ENCODE measurements at regions not wholly inside any gene's neighbourhood (a gene's known extent, or its start where the extent isn't known, plus 50 kb on each side); places are given as distances from the start of the nearest gene placed in this dataset.
A peak's percentile ranks its signal among the peaks of the same experiment; 100 is the strongest.

DNA sequence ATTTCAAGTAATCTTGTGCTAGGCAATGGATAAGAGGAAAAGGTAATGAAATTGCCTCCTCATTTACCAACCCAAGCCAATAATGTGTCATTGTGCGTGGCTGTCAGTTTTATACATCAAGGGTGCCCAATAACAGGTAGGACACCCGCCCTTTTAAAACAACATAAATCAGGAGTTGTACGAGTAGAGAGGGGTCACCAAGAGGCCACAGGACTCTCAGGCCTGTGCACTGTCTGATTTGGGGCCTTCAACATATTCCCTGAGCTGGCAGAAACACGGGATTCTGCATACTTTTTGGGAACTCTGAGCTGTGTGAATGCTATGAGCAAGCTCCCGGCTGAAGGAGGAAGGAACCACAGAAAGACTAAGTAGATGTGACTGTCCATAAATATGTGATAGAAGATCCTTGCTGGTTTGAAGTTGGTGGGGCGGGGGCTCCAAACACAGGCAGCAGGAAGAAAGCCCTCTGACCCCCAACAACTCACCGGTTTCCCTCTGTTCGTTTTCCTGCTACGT is 82.7 kb upstream of the MAML3 start:
- H3K4me3 Mint-ChIP-seq (ENCODE audit: unreplicated experiment) = no peak overlapping the region
- H3K4me1 Mint-ChIP-seq (ENCODE audit: low read depth) = peaks cover 36% of the 10 kb centered on the region
- no peak for DNase-seq (ENCODE audit: low spot score)
- no peaks in the 10 kb centered on the region for H3K36me3 Mint-ChIP-seq (ENCODE audit: low read depth)
- no peaks in the 10 kb centered on the region for H3K9me3 Mint-ChIP-seq (ENCODE audit: low read depth)
- peak overlapping the region; percentile 17 for H3K27ac Mint-ChIP-seq (ENCODE audit: unreplicated experiment)
- TF ChIP-seq, protein P1, sequence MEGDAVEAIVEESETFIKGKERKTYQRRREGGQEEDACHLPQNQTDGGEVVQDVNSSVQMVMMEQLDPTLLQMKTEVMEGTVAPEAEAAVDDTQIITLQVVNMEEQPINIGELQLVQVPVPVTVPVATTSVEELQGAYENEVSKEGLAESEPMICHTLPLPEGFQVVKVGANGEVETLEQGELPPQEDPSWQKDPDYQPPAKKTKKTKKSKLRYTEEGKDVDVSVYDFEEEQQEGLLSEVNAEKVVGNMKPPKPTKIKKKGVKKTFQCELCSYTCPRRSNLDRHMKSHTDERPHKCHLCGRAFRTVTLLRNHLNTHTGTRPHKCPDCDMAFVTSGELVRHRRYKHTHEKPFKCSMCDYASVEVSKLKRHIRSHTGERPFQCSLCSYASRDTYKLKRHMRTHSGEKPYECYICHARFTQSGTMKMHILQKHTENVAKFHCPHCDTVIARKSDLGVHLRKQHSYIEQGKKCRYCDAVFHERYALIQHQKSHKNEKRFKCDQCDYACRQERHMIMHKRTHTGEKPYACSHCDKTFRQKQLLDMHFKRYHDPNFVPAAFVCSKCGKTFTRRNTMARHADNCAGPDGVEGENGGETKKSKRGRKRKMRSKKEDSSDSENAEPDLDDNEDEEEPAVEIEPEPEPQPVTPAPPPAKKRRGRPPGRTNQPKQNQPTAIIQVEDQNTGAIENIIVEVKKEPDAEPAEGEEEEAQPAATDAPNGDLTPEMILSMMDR (IDR thresholded peaks at IDR 0.05) = no peak
- H3K27me3 Mint-ChIP-seq (ENCODE audit: low read depth) = no peaks in the 10 kb centered on the region

DNA sequence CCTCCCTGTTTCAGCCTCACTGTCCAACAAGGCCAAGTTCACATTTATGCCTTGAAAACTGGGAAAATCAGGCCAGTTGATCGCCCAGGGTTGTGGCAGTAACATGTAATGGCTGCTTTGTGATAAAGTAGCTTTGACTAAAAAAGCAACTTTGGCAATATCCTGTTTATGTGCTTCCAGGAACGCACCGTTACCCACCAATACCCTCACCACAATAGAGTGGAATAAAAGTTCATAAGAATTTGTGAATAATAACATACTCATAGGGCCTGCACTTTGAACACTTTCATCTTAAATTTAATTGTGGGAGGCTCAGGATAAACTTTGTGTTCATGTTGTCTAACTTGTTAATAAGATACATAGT is 80.7 kb upstream of the MAML3 start:
- Mint-ChIP-seq H3K27ac (ENCODE audit: unreplicated experiment) (no peak overlapping the region), H3K27me3 (ENCODE audit: low read depth) (no peaks in the 10 kb centered on the region), H3K4me3 (ENCODE audit: unreplicated experiment) (no peak overlapping the region), H3K4me1 (ENCODE audit: low read depth) (peaks cover 36% of the 10 kb centered on the region), H3K36me3 (ENCODE audit: low read depth) (no peaks in the 10 kb centered on the region), H3K9me3 (ENCODE audit: low read depth) (no peaks in the 10 kb centered on the region)
- TF ChIP-seq, protein P1 (IDR thresholded peaks at IDR 0.05) = no peak
- DNase-seq (ENCODE audit: low spot score) = no peak

DNA sequence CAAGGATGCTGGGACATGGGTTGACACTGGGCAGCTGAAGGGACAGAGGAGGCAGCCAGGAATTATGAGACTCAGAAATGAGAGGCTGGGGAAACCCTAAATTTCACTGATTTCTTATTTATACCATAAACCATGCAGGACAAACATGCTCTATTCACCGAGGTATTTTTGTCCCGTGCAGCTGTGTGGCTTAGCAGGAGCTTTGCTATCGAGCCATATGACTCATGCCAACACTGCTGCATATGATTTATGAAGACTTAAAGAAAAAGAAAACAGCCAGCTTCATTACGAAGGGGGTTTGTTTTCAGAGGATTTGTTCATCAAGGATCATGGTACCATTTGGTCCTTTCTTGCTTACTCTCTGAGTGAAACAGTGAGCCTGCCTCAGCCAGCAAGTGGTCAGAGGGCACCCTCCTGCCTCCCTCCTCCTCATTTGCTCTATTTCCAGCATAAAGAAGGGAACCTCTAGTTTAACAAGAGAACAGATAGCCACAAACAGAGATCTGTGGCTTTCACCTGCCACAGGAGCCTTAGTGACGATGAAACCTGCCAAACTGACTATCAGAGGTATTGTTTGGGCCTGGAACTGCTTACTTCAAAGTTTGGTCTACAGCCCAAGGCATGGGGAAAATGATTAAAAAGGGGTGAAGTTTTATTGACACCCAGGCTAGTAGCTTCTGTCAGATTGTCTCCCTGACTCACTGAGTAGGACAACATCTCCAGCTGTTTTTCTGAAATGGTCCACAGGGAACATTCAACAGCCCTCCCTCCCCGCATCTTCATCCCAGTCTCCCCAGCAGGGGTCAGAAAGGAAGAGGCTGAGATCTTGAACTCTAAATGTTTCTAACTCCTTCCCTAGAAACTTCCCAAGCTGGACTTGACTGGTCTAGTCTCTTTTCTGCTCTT is 80.1 kb upstream of the MAML3 start:
- H3K27me3 Mint-ChIP-seq (ENCODE audit: low read depth) = no peaks in the 10 kb centered on the region
- TF ChIP-seq, protein P1 (IDR thresholded peaks at IDR 0.05) = no peak
- H3K9me3 Mint-ChIP-seq (ENCODE audit: low read depth) = no peaks in the 10 kb centered on the region
- no peak for DNase-seq (ENCODE audit: low spot score)
- H3K36me3 Mint-ChIP-seq (ENCODE audit: low read depth) = no peaks in the 10 kb centered on the region
- peak overlapping the region; percentile 55 for H3K27ac Mint-ChIP-seq (ENCODE audit: unreplicated experiment)
- H3K4me1 Mint-ChIP-seq (ENCODE audit: low read depth) = peaks cover 36% of the 10 kb centered on the region
- H3K4me3 Mint-ChIP-seq (ENCODE audit: unreplicated experiment) = no peak overlapping the region

DNA sequence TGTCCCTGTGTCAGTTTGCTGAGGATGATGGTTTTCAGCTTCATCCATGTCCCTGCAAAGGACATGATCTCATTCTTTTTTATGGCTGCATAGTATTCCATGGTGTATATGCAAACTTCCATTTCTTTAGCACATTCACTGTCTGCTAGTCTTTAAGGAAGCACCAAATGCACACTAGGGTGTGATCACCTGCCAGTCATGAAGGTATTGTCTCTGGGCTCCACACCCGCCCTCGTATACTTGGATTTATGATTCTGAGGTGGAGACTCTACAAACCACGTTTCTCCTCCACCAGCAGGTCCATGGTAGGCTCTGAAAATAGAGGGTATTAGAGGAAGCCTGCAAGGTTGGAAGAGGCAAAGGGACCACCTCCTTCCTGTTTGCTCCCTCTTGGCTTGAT is 75.9 kb upstream of the MAML3 start:
- no peaks in the 10 kb centered on the region for H3K36me3 Mint-ChIP-seq (ENCODE audit: low read depth)
- DNase-seq (ENCODE audit: low spot score) = no peak
- H3K4me3 Mint-ChIP-seq (ENCODE audit: unreplicated experiment) = no peak overlapping the region
- no peaks in the 10 kb centered on the region for H3K9me3 Mint-ChIP-seq (ENCODE audit: low read depth)
- H3K4me1 Mint-ChIP-seq (ENCODE audit: low read depth) = peaks cover 12% of the 10 kb centered on the region
- TF ChIP-seq, protein P1 (IDR thresholded peaks at IDR 0.05) = no peak
- no peaks in the 10 kb centered on the region for H3K27me3 Mint-ChIP-seq (ENCODE audit: low read depth)
- H3K27ac Mint-ChIP-seq (ENCODE audit: unreplicated experiment) = no peak overlapping the region

GRCh38 chr4:140227286-140227685 is 73.3 kb upstream of the MAML3 start:
- H3K36me3 Mint-ChIP-seq (ENCODE audit: low read depth) = no peaks in the 10 kb centered on the region
- TF ChIP-seq, protein P1 (IDR thresholded peaks at IDR 0.05) = no peak
- DNase-seq (ENCODE audit: low spot score) = no peak
- no peaks in the 10 kb centered on the region for H3K4me1 Mint-ChIP-seq (ENCODE audit: low read depth)
- H3K27ac Mint-ChIP-seq (ENCODE audit: unreplicated experiment) = no peak overlapping the region
- H3K4me3 Mint-ChIP-seq (ENCODE audit: unreplicated experiment) = no peak overlapping the region
- no peaks in the 10 kb centered on the region for H3K9me3 Mint-ChIP-seq (ENCODE audit: low read depth)
- no peaks in the 10 kb centered on the region for H3K27me3 Mint-ChIP-seq (ENCODE audit: low read depth)
